Small intestine (tissue), 7 donors: ENCODE measurements at regions not wholly inside any gene's neighbourhood (a gene's known extent, or its start where the extent isn't known, plus 50 kb on each side); places are given as distances from the start of the nearest gene placed in this dataset.
A peak's percentile ranks its signal among the peaks of the same experiment; 100 is the strongest.

Experiments
- DNase-seq, 2 donors: peaks; one replicate each; pipeline versions ENCODE4 v3.0.0 to v3.0.0-alpha.2; 2013
- FAIRE-seq: peaks from 2 replicates; lab custom pipeline; 2012; peaks lifted over from hg19 to GRCh38; lab: Jason Lieb, UNC
- H3K27ac ChIP-seq, 3 donors: one replicate each; pipeline ENCODE4 v1.5.1; 2013; ENCODE audit warnings: low read length in 2 of 3, mild to moderate bottlenecking in 2 of 3, control low read depth in 1 of 3, inconsistent platforms in 1 of 3, low read depth in 1 of 3, moderate library complexity in 1 of 3
- H3K27me3 ChIP-seq, 3 donors: one replicate each; pipeline ENCODE4 v1.6.1; 2013; ENCODE audit warnings: low read length in 3 of 3, inconsistent platforms in 1 of 3; ENCODE audit not compliant: control insufficient read depth in 3 of 3, insufficient read depth in 3 of 3
- H3K36me3 ChIP-seq, 3 donors: one replicate each; pipeline ENCODE4 v1.6.1; 2013; ENCODE audit warnings: low read length in 3 of 3, inconsistent platforms in 1 of 3, low read depth in 1 of 3, mild to moderate bottlenecking in 1 of 3, moderate library complexity in 1 of 3; ENCODE audit not compliant: control insufficient read depth in 3 of 3, insufficient read depth in 2 of 3
- H3K4me1 ChIP-seq, 3 donors: one replicate each; pipeline ENCODE4 v1.6.1; 2013; ENCODE audit warnings: low read length in 2 of 3, inconsistent platforms in 1 of 3, low read depth in 1 of 3, mild to moderate bottlenecking in 1 of 3, moderate library complexity in 1 of 3; ENCODE audit not compliant: control insufficient read depth in 3 of 3, insufficient read depth in 2 of 3
- H3K4me3 ChIP-seq, 3 donors: one replicate each; pipeline ENCODE4 v1.5.1; 2013; ENCODE audit warnings: low read length in 3 of 3, control low read depth in 1 of 3, inconsistent platforms in 1 of 3, low read depth in 1 of 3, mild to moderate bottlenecking in 1 of 3, moderate library complexity in 1 of 3
- H3K9me3 ChIP-seq, 2 donors: one replicate each; pipeline ENCODE4 v1.6.1; 2013; ENCODE audit warnings: low read depth in 1 of 2, low read length in 1 of 2; ENCODE audit not compliant: control insufficient read depth in 2 of 2, insufficient read depth in 1 of 2
- WGBS, 3 donors: extraction: QIAGEN DNeasy Blood & Tissue Kit; methylation state at CpG; one replicate each; pipeline ENCODE4 v1.1.7; 2013; 5-methylcytosine and 5-hydroxymethylcytosine counted together
- donor health status: healthy with polysubstance abuse.
- donor health status: control.
- donor health status: control.
- donor health status: Bipolar disorder and iron deficiency.
- donor health status: healthy.

- DNase-seq (no peak), FAIRE-seq (no peak)
- WGBS, 3 donors, result 46 to 59% (median 49%) methylated on average over 2 of the region's 2 CpGs
- no peak overlapping the region for H3K4me3 ChIP-seq
- H3K9me3 ChIP-seq, result no peaks in the 10 kb centered on the region
- H3K4me1 ChIP-seq, result no peaks in the 10 kb centered on the region
- no peaks in the 10 kb centered on the region for H3K36me3 ChIP-seq
- peaks cover 0 to 3% (median 2%) of the 10 kb centered on the region in 3 donors for H3K27me3 ChIP-seq
- H3K27ac ChIP-seq, result no peak overlapping the region
Observed at GRCh38 chr1:34603594-34603993, 151.3 kb upstream of the GJB5 start.

GRCh38 chr1:34606504-34606903, 148.3 kb upstream of the GJB5 start:
- peaks cover 0 to 3% (median 0%) of the 10 kb centered on the region in 3 donors for H3K27me3 ChIP-seq
- no peaks in the 10 kb centered on the region for H3K36me3 ChIP-seq
- no peak overlapping the region for H3K27ac ChIP-seq
- no peaks in the 10 kb centered on the region for H3K9me3 ChIP-seq
- FAIRE-seq, result no peak
- no peak overlapping the region for H3K4me3 ChIP-seq
- no peaks in the 10 kb centered on the region for H3K4me1 ChIP-seq
- DNase-seq, result no peak
- WGBS, 3 donors, result 73 to 79% (median 78%) methylated on average over 5 of the region's 5 CpGs

GRCh38 chr1:34610063-34610462, 144.8 kb upstream of the GJB5 start:
- Histone ChIP-seq H3K27me3 (no peaks in the 10 kb centered on the region), H3K4me3 (no peak overlapping the region), H3K9me3 (no peaks in the 10 kb centered on the region), H3K4me1 (peaks cover 0 to 4% (median 0%) of the 10 kb centered on the region in 3 donors), H3K27ac (no peak overlapping the region), H3K36me3 (no peaks in the 10 kb centered on the region)
- 9 to 48% (median 18%) methylated on average over 2 of the region's 2 CpGs for WGBS, 3 donors
- DNase-seq (no peak), FAIRE-seq (no peak)

- Histone ChIP-seq H3K4me3 (no peak overlapping the region), H3K36me3 (no peaks in the 10 kb centered on the region), H3K4me1 (peaks cover 0 to 5% (median 0%) of the 10 kb centered on the region in 3 donors), H3K9me3 (no peaks in the 10 kb centered on the region), H3K27ac (no peak overlapping the region), H3K27me3 (no peaks in the 10 kb centered on the region)
- DNase-seq (no peak), FAIRE-seq (no peak)
- WGBS, 3 donors, result 64 to 66% (median 65%) methylated on average over 5 of the region's 5 CpGs
Observed at GRCh38 chr1:34611571-34611970, 143.3 kb upstream of the GJB5 start.

- 62 to 79% (median 71%) methylated on average over 9 of the region's 9 CpGs for WGBS, 3 donors
- no peak for FAIRE-seq
Observed at GRCh38 chr1:34612091-34612827, 142.6 kb upstream of the GJB5 start.

GRCh38 chr1:34617321-34618118, 137.3 kb upstream of the GJB5 start:
- Histone ChIP-seq H3K36me3 (no peaks in the 10 kb centered on the region), H3K4me1 (peaks cover 0 to 35% (median 0%) of the 10 kb centered on the region in 3 donors), H3K4me3 (no peak overlapping the region), H3K9me3 (no peaks in the 10 kb centered on the region), H3K27me3 (no peaks in the 10 kb centered on the region), H3K27ac (peak overlapping the region in 1 of 3 donors; percentile 89)
- WGBS, 3 donors, result 34 to 59% (median 38%) methylated on average over 7 of the region's 7 CpGs
- peak in 1 of 2 donors; percentile 57 for DNase-seq
- no peak for FAIRE-seq

More at GRCh38 chr1:34612091-34612827, 142.6 kb upstream of the GJB5 start:
- Histone ChIP-seq H3K36me3 (no peaks in the 10 kb centered on the region), H3K4me3 (no peak overlapping the region), H3K27ac (no peak overlapping the region), H3K27me3 (no peaks in the 10 kb centered on the region), H3K4me1 (peaks cover 0 to 11% (median 0%) of the 10 kb centered on the region in 3 donors), H3K9me3 (no peaks in the 10 kb centered on the region)
- DNase-seq, result no peak

- Histone ChIP-seq H3K9me3 (no peaks in the 10 kb centered on the region), H3K27ac (peak overlapping the region in 1 of 3 donors; percentile 89), H3K36me3 (no peaks in the 10 kb centered on the region), H3K27me3 (no peaks in the 10 kb centered on the region), H3K4me1 (peaks cover 0 to 35% (median 0%) of the 10 kb centered on the region in 3 donors), H3K4me3 (no peak overlapping the region)
- DNase-seq (no peak), FAIRE-seq (no peak)
- 65 to 70% (median 69%) methylated on average over 3 of the region's 3 CpGs for WGBS, 3 donors
Observed at GRCh38 chr1:34618381-34618780, 136.5 kb upstream of the GJB5 start.

GRCh38 chr1:34619256-34619655, 135.6 kb upstream of the GJB5 start:
- Histone ChIP-seq H3K4me3 (no peak overlapping the region), H3K9me3 (no peaks in the 10 kb centered on the region), H3K4me1 (peaks cover 0 to 35% (median 0%) of the 10 kb centered on the region in 3 donors), H3K27me3 (no peaks in the 10 kb centered on the region), H3K36me3 (no peaks in the 10 kb centered on the region), H3K27ac (peak overlapping the region in 1 of 3 donors; percentile 89)
- WGBS, 3 donors, result 25 to 62% (median 35%) methylated on average over 4 of the region's 4 CpGs
- no peak for FAIRE-seq
- peak in 1 of 2 donors; percentile 86 for DNase-seq
